ENCODE measurements at regions not wholly inside any gene's neighbourhood (a gene's known extent, or its start where the extent isn't known, plus 50 kb on each side); places are given as distances from the start of the nearest gene placed in this dataset.

- no peak for DNase-seq (ENCODE audit: low spot score, unreplicated experiment)
- Mint-ChIP-seq H3K36me3 (ENCODE audit: insufficient read depth) (no peaks in the 10 kb centered on the region), H3K27ac (no peak overlapping the region), H3K4me3 (ENCODE audit: low read depth) (no peak overlapping the region), H3K27me3 (peaks cover 12% of the 10 kb centered on the region), H3K4me1 (ENCODE audit: low read depth) (peaks cover 5% of the 10 kb centered on the region), H3K9me3 (ENCODE audit: low read depth) (no peaks in the 10 kb centered on the region)
- TF ChIP-seq CTCF (IDR thresholded peaks at IDR 0.05; ENCODE audit: unreplicated experiment): no peak
Measured at GRCh38 chr15:47209591-47209990, 507.7 kb upstream of the SEMA6D start.

- no peak for DNase-seq (ENCODE audit: low spot score, unreplicated experiment)
- Mint-ChIP-seq H3K27me3 (peaks cover 12% of the 10 kb centered on the region), H3K4me3 (ENCODE audit: low read depth) (no peak overlapping the region), H3K4me1 (ENCODE audit: low read depth) (no peaks in the 10 kb centered on the region), H3K36me3 (ENCODE audit: insufficient read depth) (no peaks in the 10 kb centered on the region), H3K27ac (no peak overlapping the region), H3K9me3 (ENCODE audit: low read depth) (no peaks in the 10 kb centered on the region)
- no peak for TF ChIP-seq CTCF (IDR thresholded peaks at IDR 0.05; ENCODE audit: unreplicated experiment)
Measured at GRCh38 chr15:47212222-47213010, 504.9 kb upstream of the SEMA6D start.

- Mint-ChIP-seq H3K27me3 (peaks cover 12% of the 10 kb centered on the region), H3K9me3 (ENCODE audit: low read depth) (no peaks in the 10 kb centered on the region), H3K27ac (no peak overlapping the region), H3K4me1 (ENCODE audit: low read depth) (no peaks in the 10 kb centered on the region), H3K4me3 (ENCODE audit: low read depth) (no peak overlapping the region), H3K36me3 (ENCODE audit: insufficient read depth) (no peaks in the 10 kb centered on the region)
- DNase-seq (ENCODE audit: low spot score, unreplicated experiment): no peak
- no peak for TF ChIP-seq CTCF (IDR thresholded peaks at IDR 0.05; ENCODE audit: unreplicated experiment)
Measured at GRCh38 chr15:47213883-47214282, 503.4 kb upstream of the SEMA6D start.

- DNase-seq (ENCODE audit: low spot score, unreplicated experiment): no peak
- Mint-ChIP-seq H3K36me3 (ENCODE audit: insufficient read depth) (no peaks in the 10 kb centered on the region), H3K27me3 (peaks cover 10% of the 10 kb centered on the region), H3K4me3 (ENCODE audit: low read depth) (no peak overlapping the region), H3K4me1 (ENCODE audit: low read depth) (peaks cover 2% of the 10 kb centered on the region), H3K9me3 (ENCODE audit: low read depth) (no peaks in the 10 kb centered on the region), H3K27ac (no peak overlapping the region)
- no peak for TF ChIP-seq CTCF (IDR thresholded peaks at IDR 0.05; ENCODE audit: unreplicated experiment)
Measured at GRCh38 chr15:47218295-47218694, 499.0 kb upstream of the SEMA6D start.

- Mint-ChIP-seq H3K27ac (no peak overlapping the region), H3K9me3 (ENCODE audit: low read depth) (no peaks in the 10 kb centered on the region)
Measured at GRCh38 chr15:47244361-47244760, 472.9 kb upstream of the SEMA6D start.

More at GRCh38 chr15:47244361-47244760, 472.9 kb upstream of the SEMA6D start:
- H3K4me3 Mint-ChIP-seq (ENCODE audit: low read depth): no peak overlapping the region
- peaks cover 7% of the 10 kb centered on the region for H3K4me1 Mint-ChIP-seq (ENCODE audit: low read depth)
- no peak for DNase-seq (ENCODE audit: low spot score, unreplicated experiment)
- H3K36me3 Mint-ChIP-seq (ENCODE audit: insufficient read depth): no peaks in the 10 kb centered on the region
- peaks cover 17% of the 10 kb centered on the region for H3K27me3 Mint-ChIP-seq
- TF ChIP-seq CTCF (IDR thresholded peaks at IDR 0.05; ENCODE audit: unreplicated experiment): no peak

Data from progenitor cell of endocrine pancreas (in vitro differentiated cells).